ENCODE measurements at regions not wholly inside any gene's neighbourhood (a gene's known extent, or its start where the extent isn't known, plus 50 kb on each side); places are given as distances from the start of the nearest gene placed in this dataset.
A peak's percentile ranks its signal among the peaks of the same experiment; 100 is the strongest.
"Not testable (repeated sequence)": the region's sequence is repeated elsewhere in the genome, so short reads cannot be mapped to it uniquely, and the experiment has no call there.

DNA sequence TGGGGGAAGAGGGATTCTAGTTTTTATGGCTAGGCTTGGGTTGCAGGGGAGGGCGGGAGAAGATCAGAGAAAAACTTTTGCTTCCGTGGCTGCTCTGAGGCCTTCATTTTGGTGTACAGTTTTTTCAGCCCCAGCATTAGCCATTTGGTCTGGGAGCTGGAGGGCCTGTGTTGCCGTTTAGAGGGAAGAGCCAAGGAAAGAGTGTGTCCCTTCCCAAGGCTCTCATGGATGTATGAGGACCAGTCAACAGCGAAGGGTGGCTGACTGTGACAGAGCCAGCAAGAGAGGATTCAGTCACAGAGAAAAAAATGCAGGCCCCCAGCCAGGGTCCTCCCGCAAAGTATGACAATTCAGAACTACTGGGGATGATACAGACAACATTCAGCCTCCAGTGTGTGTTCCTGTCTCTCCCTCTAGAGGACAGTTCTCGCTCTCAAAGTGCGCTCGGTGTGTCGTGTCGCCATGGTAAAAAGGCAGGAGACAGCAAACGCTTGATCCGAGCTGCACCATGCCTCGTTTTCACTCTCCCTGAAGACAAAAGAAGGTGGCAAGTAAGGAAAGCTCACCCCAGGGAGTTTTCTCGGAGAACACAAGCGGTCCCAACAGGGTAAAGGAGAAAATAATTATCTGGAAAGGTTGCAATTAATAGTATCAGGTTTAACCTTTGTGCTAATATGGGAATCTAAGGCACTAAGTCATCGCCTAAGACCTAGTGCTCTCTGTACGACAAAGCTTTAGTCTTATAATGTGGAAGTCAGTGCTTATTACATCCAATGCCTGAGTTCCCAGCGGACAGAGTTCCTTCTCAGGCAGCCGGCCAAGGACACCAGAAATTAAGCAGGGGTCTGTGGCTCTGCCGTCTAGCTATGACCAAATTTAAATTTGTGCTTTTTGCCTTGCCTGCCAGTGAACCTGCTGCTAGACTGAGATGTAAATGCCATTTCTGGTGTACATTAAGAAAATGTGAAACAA is 157.3 kb upstream of the PLXNC1 start:
- H3K27ac ChIP-seq = no peak overlapping the region
- TF ChIP-seq, protein P1, sequence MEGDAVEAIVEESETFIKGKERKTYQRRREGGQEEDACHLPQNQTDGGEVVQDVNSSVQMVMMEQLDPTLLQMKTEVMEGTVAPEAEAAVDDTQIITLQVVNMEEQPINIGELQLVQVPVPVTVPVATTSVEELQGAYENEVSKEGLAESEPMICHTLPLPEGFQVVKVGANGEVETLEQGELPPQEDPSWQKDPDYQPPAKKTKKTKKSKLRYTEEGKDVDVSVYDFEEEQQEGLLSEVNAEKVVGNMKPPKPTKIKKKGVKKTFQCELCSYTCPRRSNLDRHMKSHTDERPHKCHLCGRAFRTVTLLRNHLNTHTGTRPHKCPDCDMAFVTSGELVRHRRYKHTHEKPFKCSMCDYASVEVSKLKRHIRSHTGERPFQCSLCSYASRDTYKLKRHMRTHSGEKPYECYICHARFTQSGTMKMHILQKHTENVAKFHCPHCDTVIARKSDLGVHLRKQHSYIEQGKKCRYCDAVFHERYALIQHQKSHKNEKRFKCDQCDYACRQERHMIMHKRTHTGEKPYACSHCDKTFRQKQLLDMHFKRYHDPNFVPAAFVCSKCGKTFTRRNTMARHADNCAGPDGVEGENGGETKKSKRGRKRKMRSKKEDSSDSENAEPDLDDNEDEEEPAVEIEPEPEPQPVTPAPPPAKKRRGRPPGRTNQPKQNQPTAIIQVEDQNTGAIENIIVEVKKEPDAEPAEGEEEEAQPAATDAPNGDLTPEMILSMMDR (IDR thresholded peaks at IDR 0.05) = peak; percentile 19; the same call in 1 of the 2 replicates
- no peak for TF ChIP-seq ZFX (IDR thresholded peaks at IDR 0.05; ENCODE audit: borderline replicate concordance)

DNA sequence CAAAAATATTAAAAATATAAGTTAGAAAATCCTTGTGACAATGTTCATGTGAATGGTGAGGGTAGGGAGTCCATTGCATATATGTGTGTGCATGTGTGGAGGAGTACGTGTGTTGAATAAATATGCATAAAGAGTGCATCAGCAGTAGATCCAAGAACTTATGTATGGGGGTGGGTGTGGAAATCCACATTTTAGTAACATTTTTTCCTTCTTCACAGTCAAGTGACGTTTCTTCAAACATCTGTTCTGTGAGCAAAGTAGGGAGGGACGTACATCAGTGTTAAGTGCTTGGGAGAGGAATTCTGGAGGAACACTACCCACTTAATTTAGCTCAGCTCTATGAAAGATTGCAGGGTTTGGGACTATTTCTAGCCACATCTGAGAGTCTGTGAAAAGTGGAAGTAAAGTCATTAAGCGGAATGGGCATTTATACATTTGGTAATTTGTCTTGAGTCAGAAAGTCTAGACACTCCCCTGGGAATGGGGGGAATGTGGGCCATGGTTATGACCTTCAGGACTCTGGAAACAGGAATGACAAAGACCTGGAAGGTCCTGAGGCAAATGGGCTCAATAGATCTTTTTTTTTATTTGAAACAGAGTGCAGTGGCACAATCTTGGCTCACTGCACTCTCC is 156.4 kb upstream of the PLXNC1 start:
- no peak for TF ChIP-seq ZFX (IDR thresholded peaks at IDR 0.05; ENCODE audit: borderline replicate concordance)
- TF ChIP-seq, protein P1 (IDR thresholded peaks at IDR 0.05) = no peak
- no peak overlapping the region for H3K27ac ChIP-seq

DNA sequence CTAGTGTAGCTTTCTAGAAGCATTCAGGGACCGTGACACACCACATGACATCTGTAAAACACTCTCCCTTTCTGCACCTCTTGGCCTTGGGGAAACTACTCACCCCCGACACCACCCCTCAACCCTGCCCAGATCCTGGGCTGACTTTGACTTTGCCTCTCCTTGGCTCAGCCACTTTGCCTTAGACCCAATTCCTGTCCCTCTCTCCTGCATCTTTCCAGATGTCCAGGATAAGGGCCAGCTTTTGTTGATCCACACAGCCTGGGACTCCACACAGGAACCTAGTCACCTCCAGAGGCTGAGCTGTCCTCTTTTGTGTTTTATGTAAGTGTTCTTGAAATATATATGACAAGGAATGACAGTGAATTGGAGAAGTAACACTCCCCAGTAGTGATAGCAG is 153.7 kb upstream of the PLXNC1 start:
- TF ChIP-seq, protein P1 (IDR thresholded peaks at IDR 0.05) = no peak
- no peak for TF ChIP-seq ZFX (IDR thresholded peaks at IDR 0.05; ENCODE audit: borderline replicate concordance)
- no peak overlapping the region for H3K27ac ChIP-seq

GRCh38 chr12:93996321-93996720 is 152.1 kb upstream of the PLXNC1 start:
- no peak for TF ChIP-seq ZFX (IDR thresholded peaks at IDR 0.05; ENCODE audit: borderline replicate concordance)
- TF ChIP-seq, protein P1 (IDR thresholded peaks at IDR 0.05) = no peak
- no peak overlapping the region for H3K27ac ChIP-seq

GRCh38 chr12:94001691-94002090 is 146.7 kb upstream of the PLXNC1 start:
- H3K27ac ChIP-seq = no peak overlapping the region
- TF ChIP-seq, protein P1 (IDR thresholded peaks at IDR 0.05) = no peak
- no peak for TF ChIP-seq ZFX (IDR thresholded peaks at IDR 0.05; ENCODE audit: borderline replicate concordance)

- H3K27ac ChIP-seq = not testable (repeated sequence)
These were observed 145.5 kb upstream of the PLXNC1 start for GRCh38 chr12:94002925-94003324.

- TF ChIP-seq, protein P1 (IDR thresholded peaks at IDR 0.05) = peak; percentile 33
- H3K27ac ChIP-seq = not testable (repeated sequence)
These were observed 140.5 kb upstream of the PLXNC1 start for GRCh38 chr12:94007833-94008232.
